HuH-7 (cell line): ENCODE measurements at regions not wholly inside any gene's neighbourhood (a gene's known extent, or its start where the extent isn't known, plus 50 kb on each side); places are given as distances from the start of the nearest gene placed in this dataset.
"Not testable (repeated sequence)": the region's sequence is repeated elsewhere in the genome, so short reads cannot be mapped to it uniquely, and the experiment has no call there.

ENCODE experiments used
- DNase-seq: peaks from one replicate; pipeline ENCODE4 v3.0.0; 2011; ENCODE audit warnings: low spot score

- DNase-seq = no peak
These were observed 1005.9 kb upstream of the WWC1 start for GRCh38 chr5:167285591-167285990.

GRCh38 chr5:167286891-167287290, 1004.6 kb upstream of the WWC1 start:
- DNase-seq = no peak

DNA sequence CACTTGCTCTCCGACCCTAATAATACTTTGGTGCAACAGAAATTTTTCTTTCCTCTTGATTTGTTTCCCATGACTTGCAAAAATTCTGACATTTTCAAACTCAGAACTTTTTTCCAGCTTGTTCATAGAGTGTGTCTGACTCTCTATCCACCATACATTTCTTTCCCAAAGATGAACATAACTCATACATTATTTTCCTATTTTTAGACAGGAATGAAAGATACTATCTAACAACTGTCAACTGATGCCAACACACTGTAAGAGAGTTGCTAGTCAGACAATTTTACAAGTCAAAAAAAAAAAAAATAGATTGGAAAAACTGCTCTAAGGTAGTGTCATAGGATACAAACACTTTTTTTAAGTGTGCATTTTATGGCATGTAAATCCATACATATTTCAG, 1001.0 kb upstream of the WWC1 start:
- DNase-seq = no peak

- peak; percentile 14 for DNase-seq
These were observed 996.4 kb upstream of the WWC1 start for GRCh38 chr5:167294882-167295680.

DNA sequence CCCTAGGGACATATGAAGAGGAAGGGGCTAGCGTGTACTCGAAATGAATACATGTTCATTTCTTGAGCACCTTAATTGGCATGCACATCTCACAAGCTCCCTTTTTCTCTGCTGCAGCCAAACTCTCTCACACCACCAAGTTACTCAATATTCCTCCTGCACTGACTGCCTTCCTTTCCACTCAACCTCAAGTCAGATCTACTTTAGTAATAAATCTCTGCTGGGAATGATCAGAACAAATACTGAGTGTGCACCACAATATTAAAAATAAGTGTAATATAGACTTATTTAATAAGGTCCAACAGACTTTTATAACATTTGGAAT, 995.8 kb upstream of the WWC1 start:
- DNase-seq = no peak

DNA sequence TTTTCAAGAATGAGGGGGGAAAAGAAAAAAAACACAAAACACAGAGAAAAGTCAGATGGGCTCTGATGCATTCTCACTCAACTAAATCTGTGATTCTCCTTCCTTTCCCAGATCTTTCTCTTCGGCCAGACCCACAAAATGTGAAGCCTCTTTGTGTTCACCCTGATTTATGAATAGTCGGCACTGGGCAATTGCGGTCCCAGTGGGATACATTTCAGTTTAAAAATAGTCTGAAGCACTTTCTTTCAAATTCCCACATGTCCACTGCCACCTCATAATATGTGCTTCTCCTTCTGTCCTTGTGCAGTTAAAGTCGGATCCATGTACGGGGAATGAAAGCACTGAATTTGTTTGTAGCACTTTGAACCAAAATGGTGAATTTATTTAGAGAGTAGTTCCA, 995.4 kb upstream of the WWC1 start:
- no peak for DNase-seq

DNA sequence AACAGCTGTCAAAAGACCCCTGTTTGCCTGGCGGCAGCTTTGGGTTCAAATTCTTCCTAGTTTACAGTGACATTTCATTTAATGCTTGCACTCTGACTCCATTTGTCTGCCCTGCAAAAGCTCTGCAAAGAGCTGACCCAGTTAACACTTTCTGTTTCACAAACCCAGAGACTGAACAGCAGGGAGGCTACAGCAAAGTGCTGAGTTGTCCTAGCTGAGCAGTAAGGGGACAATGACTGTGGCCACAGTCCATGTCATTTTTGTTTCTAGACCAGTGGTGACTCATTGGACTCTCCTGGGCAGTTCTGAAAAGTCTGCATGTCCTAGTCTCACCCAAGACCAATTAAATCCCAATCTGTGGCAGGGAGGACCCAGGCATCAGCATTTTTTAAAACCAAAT, 994.8 kb upstream of the WWC1 start:
- DNase-seq = no peak

DNA sequence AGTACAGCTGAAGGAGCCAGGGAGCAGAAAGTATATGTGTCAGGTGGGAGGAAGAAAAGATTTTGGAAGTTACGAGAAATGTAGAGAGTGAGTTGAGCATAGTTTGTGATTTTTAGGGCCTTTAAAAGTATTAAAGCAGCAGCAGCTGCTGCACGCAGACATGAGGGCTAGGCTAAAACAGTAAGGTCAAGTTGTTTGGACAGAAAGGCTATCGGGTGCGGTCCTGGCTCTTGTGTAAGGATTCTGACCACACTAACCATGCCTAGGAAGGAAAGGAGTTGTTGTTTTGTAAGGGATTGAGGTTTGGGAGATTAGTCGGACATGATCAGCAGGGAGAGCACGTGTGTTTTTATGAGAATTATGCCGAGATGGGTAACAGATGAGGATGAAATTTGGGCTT, 991.6 kb upstream of the WWC1 start:
- not testable (repeated sequence) for DNase-seq

- no peak for DNase-seq
These were observed 987.9 kb upstream of the WWC1 start for GRCh38 chr5:167303582-167303981.

DNA sequence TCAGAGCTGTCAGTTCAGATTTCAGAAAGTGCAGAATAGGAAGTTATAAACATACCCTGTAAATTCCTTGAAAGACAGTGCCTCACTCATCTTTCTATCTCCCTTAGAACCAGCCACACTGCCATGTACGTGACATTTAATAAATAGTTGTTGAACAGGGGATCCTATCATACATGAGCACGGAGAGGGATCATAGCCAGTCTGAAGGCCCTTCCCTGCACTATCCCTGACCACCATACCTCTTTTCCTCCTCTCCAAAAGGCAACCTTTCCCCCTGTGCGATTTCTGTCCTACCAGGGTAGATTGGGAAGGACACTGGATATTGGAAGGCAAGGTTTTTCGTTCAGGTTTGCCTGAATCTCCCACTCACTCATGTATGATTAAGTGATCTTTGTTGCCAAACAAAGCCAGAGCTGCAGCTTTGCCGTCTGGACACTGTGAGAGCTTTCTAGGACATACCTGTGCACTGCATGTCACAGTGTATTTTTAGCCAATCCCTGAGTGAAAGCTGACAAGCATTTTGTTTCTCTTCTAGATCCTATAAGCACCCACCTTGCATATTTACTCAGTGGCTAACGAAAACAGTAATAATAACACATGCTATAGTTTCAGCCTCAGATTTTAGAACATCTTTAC, 986.5 kb upstream of the WWC1 start:
- DNase-seq = no peak

DNA sequence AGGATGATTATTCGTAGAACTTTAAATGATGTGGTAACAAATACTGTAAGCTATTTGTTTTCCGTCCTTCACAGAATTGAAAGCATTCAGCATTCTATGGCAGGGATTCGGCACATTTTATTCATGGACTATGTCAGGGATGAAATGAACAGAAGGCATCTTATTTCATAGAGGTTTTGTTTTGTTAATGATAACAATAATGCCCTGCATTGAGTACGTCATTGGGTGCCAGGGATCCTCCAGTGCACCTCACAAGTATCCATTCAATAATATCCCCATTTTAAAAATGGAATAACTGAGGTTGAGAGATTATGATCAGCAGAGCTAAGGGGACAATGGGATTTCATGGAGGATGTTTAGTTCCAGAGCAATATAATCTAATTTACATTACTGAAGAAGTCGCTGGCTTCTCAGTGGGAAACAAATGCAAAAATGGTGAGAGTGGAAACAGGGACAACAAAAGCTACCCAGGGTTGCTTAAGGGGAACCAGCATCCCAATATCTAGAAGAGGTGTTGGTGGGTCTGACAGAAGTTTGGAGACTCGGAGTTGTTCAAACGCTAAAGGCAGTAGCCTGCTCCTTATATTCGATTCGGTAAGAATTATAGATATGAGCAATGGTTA, 985.7 kb upstream of the WWC1 start:
- no peak for DNase-seq

DNA sequence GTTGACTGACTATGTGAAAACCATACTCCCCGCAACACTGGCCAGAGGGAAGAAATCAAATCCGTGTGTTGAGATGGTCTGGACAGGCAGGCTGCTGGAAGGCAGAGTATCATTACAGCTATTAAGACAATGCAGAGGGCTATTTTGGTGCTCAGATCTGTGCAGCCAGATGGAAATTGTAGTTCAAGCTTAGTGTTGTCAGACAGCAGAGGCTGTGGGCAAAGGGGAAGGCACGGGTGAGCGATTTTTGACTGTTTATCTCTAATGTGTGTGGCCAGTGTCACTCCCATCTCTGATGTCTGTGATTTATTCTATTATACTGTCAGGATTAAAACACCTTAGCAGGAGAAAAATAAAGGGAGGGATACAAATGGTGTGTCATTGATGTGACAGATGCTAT, 984.4 kb upstream of the WWC1 start:
- DNase-seq = no peak

GRCh38 chr5:167308466-167308865, 983.0 kb upstream of the WWC1 start:
- DNase-seq = no peak

DNA sequence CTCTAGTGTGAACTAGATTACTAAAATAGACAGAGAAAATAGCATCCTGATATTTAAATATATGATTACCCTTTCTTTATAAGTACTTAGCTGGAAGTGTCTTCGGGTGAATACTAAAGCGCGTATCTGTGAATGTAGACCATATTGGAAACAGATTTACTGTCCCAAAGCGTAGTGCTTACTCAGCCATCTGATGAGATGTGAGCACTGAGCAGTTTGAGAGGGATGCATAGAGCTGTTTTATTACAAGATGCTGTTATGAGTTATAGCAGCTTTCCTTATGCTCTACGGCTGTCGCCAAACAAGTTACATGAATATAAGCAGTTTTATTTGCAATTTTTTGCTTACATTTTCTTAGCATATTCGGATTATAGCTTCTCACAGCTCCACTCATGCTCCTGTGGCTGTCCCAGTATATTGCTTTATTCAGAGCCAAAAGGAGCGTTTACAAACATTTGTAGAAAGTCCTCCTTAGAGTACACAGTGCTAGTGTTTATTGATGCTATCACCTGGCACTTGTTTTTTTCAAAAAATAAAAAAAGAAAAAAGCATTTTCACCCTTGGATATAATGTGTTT, 981.4 kb upstream of the WWC1 start:
- no peak for DNase-seq

DNA sequence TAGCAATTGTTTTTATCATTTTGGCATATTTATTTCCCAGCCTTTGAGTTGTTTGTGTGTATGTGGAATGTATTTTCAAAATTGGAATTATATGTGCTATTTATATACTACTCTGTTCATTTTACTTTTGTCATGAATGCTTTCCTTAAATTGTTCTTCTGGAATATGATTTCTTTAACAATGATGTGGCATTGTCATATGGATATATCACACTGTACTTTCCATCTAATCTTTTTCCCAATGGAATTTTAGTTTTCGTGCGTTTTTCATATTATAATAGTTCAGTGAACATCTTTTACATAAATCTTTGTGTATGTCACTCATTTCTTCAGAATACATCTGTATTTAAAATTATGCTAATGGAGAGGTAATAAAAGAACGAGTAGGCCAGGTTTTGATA, 980.1 kb upstream of the WWC1 start:
- no peak for DNase-seq

GRCh38 chr5:167312225-167312624, 979.2 kb upstream of the WWC1 start:
- no peak for DNase-seq

- no peak for DNase-seq
These were observed 975.7 kb upstream of the WWC1 start for GRCh38 chr5:167315762-167316161.

GRCh38 chr5:167317884-167318283, 973.6 kb upstream of the WWC1 start:
- no peak for DNase-seq

GRCh38 chr5:167319243-167319642, 972.2 kb upstream of the WWC1 start:
- DNase-seq = no peak

DNA sequence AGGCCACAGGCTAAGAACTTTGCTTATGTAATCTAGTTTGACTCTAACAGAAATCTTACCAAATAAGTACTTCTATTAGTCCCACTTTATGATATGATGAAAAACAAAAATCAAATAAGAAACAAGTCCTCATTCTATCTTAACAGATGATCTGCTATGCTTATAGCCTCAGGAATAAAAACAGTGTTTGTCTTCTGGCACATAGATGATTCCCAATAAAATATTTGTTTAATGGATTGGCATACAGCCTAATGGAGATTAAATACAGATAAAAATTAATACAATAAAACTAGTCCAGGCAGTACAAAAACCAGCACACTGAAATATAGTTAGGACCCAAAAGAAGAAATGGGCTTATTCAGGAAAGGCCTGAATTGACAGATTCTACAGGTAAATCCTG, 971.4 kb upstream of the WWC1 start:
- DNase-seq = no peak

- DNase-seq = no peak
These were observed 959.1 kb upstream of the WWC1 start for GRCh38 chr5:167332309-167332708.

- no peak for DNase-seq
These were observed 955.3 kb upstream of the WWC1 start for GRCh38 chr5:167336161-167336560.

GRCh38 chr5:167339205-167339604, 952.2 kb upstream of the WWC1 start:
- no peak for DNase-seq
